Stomach smooth muscle (tissue), 2 donors: ENCODE measurements at regions not wholly inside any gene's neighbourhood (a gene's known extent, or its start where the extent isn't known, plus 50 kb on each side); places are given as distances from the start of the nearest gene placed in this dataset.

ENCODE experiments used
- H3K27ac ChIP-seq: one replicate; pipeline ENCODE4 v1.7.0; 2013; ENCODE audit warnings: mild to moderate bottlenecking, low read length, inconsistent platforms
- H3K27me3 ChIP-seq, 2 donors: one replicate each; pipeline ENCODE4 v1.7.0; 2013; ENCODE audit warnings: low read length in 2 of 2; ENCODE audit not compliant: insufficient read depth in 2 of 2, control insufficient read depth in 1 of 2
- H3K36me3 ChIP-seq, 2 donors: one replicate each; pipeline ENCODE4 v1.7.0; 2013; ENCODE audit warnings: low read length in 2 of 2; ENCODE audit not compliant: control insufficient read depth in 2 of 2, insufficient read depth in 2 of 2
- H3K4me1 ChIP-seq: one replicate; pipeline ENCODE4 v1.7.0; 2013; ENCODE audit warnings: low read length; ENCODE audit not compliant: control insufficient read depth, insufficient read depth
- H3K4me3 ChIP-seq, 2 donors: one replicate each; pipeline ENCODE4 v1.7.0; 2013; ENCODE audit warnings: low read length in 2 of 2
- H3K9ac ChIP-seq, 2 donors: one replicate each; pipeline ENCODE4 v1.7.0; 2013; ENCODE audit warnings: low read length in 2 of 2, mild to moderate bottlenecking in 1 of 2
- H3K9me3 ChIP-seq, 2 donors: one replicate each; pipeline ENCODE4 v1.7.0; 2013; ENCODE audit warnings: low read length in 2 of 2; ENCODE audit not compliant: control insufficient read depth in 2 of 2
- donor health status: healthy.
- donor health status: Pancreatic carcinoma.

GRCh38 chr12:124190312-124191023, 104.4 kb upstream of the RFLNA start:
- Histone ChIP-seq H3K36me3 (no peaks in the 10 kb centered on the region), H3K4me1 (peaks cover 7% of the 10 kb centered on the region), H3K4me3 (no peak overlapping the region), H3K9ac (no peak overlapping the region), H3K9me3 (peaks cover 0 to 5% of the 10 kb centered on the region in 2 donors), H3K27me3 (no peaks in the 10 kb centered on the region), H3K27ac (no peak overlapping the region)

GRCh38 chr12:124191024-124191359, 103.9 kb upstream of the RFLNA start:
- Histone ChIP-seq H3K27ac (no peak overlapping the region), H3K27me3 (no peaks in the 10 kb centered on the region), H3K4me3 (no peak overlapping the region), H3K9me3 (peaks cover 0 to 5% of the 10 kb centered on the region in 2 donors), H3K36me3 (no peaks in the 10 kb centered on the region), H3K9ac (no peak overlapping the region), H3K4me1 (peaks cover 7% of the 10 kb centered on the region)

GRCh38 chr12:124191966-124192365, 102.9 kb upstream of the RFLNA start:
- no peak overlapping the region for H3K9ac ChIP-seq
- H3K4me3 ChIP-seq: no peak overlapping the region
- peaks cover 7% of the 10 kb centered on the region for H3K4me1 ChIP-seq
- H3K36me3 ChIP-seq: no peaks in the 10 kb centered on the region
- no peaks in the 10 kb centered on the region for H3K27me3 ChIP-seq
- H3K27ac ChIP-seq: no peak overlapping the region
- peaks cover 0 to 13% of the 10 kb centered on the region in 2 donors for H3K9me3 ChIP-seq

- no peaks in the 10 kb centered on the region for H3K36me3 ChIP-seq
- no peak overlapping the region for H3K27ac ChIP-seq
- no peak overlapping the region for H3K9ac ChIP-seq
- peaks cover 0 to 20% of the 10 kb centered on the region in 2 donors for H3K9me3 ChIP-seq
- H3K27me3 ChIP-seq: no peaks in the 10 kb centered on the region
- H3K4me1 ChIP-seq: peaks cover 1% of the 10 kb centered on the region
- no peak overlapping the region for H3K4me3 ChIP-seq
Observed at GRCh38 chr12:124194264-124194892, 100.5 kb upstream of the RFLNA start.

- Histone ChIP-seq H3K27ac (no peak overlapping the region), H3K9ac (no peak overlapping the region), H3K36me3 (no peaks in the 10 kb centered on the region), H3K4me1 (no peaks in the 10 kb centered on the region), H3K27me3 (no peaks in the 10 kb centered on the region), H3K4me3 (no peak overlapping the region), H3K9me3 (peaks cover 0 to 20% of the 10 kb centered on the region in 2 donors)
Observed at GRCh38 chr12:124194893-124195566, 99.9 kb upstream of the RFLNA start.

- H3K27me3 ChIP-seq: no peaks in the 10 kb centered on the region
- H3K27ac ChIP-seq: no peak overlapping the region
- H3K4me1 ChIP-seq: no peaks in the 10 kb centered on the region
- H3K9ac ChIP-seq: no peak overlapping the region
- no peak overlapping the region for H3K4me3 ChIP-seq
- H3K9me3 ChIP-seq: peaks cover 0 to 20% of the 10 kb centered on the region in 2 donors
- H3K36me3 ChIP-seq: no peaks in the 10 kb centered on the region
Observed at GRCh38 chr12:124195567-124195942, 99.3 kb upstream of the RFLNA start.

GRCh38 chr12:124196236-124196635, 98.7 kb upstream of the RFLNA start:
- H3K36me3 ChIP-seq: no peaks in the 10 kb centered on the region
- H3K27me3 ChIP-seq: no peaks in the 10 kb centered on the region
- no peak overlapping the region for H3K27ac ChIP-seq
- H3K9me3 ChIP-seq: peaks cover 0 to 22% of the 10 kb centered on the region in 2 donors
- H3K4me3 ChIP-seq: no peak overlapping the region
- no peaks in the 10 kb centered on the region for H3K4me1 ChIP-seq
- H3K9ac ChIP-seq: no peak overlapping the region

GRCh38 chr12:124201248-124201647, 93.6 kb upstream of the RFLNA start:
- no peaks in the 10 kb centered on the region for H3K4me1 ChIP-seq
- no peak overlapping the region for H3K4me3 ChIP-seq
- H3K27me3 ChIP-seq: no peaks in the 10 kb centered on the region
- no peak overlapping the region for H3K9ac ChIP-seq
- no peaks in the 10 kb centered on the region for H3K36me3 ChIP-seq
- peaks cover 7 to 17% of the 10 kb centered on the region in 2 donors for H3K9me3 ChIP-seq
- no peak overlapping the region for H3K27ac ChIP-seq

- Histone ChIP-seq H3K36me3 (no peaks in the 10 kb centered on the region), H3K4me3 (no peak overlapping the region), H3K9me3 (peaks cover 3 to 9% of the 10 kb centered on the region in 2 donors), H3K27me3 (no peaks in the 10 kb centered on the region), H3K4me1 (peaks cover 2% of the 10 kb centered on the region), H3K9ac (no peak overlapping the region), H3K27ac (no peak overlapping the region)
Observed at GRCh38 chr12:124203176-124203575, 91.7 kb upstream of the RFLNA start.

- Histone ChIP-seq H3K9ac (no peak overlapping the region), H3K9me3 (peaks cover 3 to 9% of the 10 kb centered on the region in 2 donors), H3K36me3 (no peaks in the 10 kb centered on the region), H3K4me3 (no peak overlapping the region), H3K27me3 (no peaks in the 10 kb centered on the region), H3K27ac (no peak overlapping the region), H3K4me1 (peaks cover 3% of the 10 kb centered on the region)
Observed at GRCh38 chr12:124205405-124205804, 89.5 kb upstream of the RFLNA start.

GRCh38 chr12:124207049-124207448, 87.8 kb upstream of the RFLNA start:
- H3K27ac ChIP-seq: no peak overlapping the region
- H3K9ac ChIP-seq: no peak overlapping the region
- no peak overlapping the region for H3K4me3 ChIP-seq
- peaks cover 10 to 16% of the 10 kb centered on the region in 2 donors for H3K9me3 ChIP-seq
- H3K27me3 ChIP-seq: peaks cover 0 to 2% of the 10 kb centered on the region in 2 donors
- no peaks in the 10 kb centered on the region for H3K36me3 ChIP-seq
- H3K4me1 ChIP-seq: peaks cover 3% of the 10 kb centered on the region
